GM18505 (cell line): ENCODE measurements at regions not wholly inside any gene's neighbourhood (a gene's known extent, or its start where the extent isn't known, plus 50 kb on each side); places are given as distances from the start of the nearest gene placed in this dataset.

ENCODE experiments used
- ATAC-seq: cut with Tn5 transposase; IDR thresholded peaks from one replicate; pipeline ENCODE4 v1.9.1; 2021; ENCODE audit not compliant: unreplicated experiment
- POLR2A ChIP-seq: IDR thresholded peaks from 4 replicates; pipeline ENCODE4 v1.6.1; 2011; ENCODE audit warnings: borderline replicate concordance; ENCODE audit not compliant: insufficient read depth, insufficient read length; ENCODE audit errors: extremely low read depth

- no peak for TF ChIP-seq POLR2A
- no peak for ATAC-seq
These were observed 92.9 kb upstream of the TLL1 start for GRCh38 chr4:165779950-165780670.

- TF ChIP-seq POLR2A: no peak
- ATAC-seq: no peak
These were observed 92.3 kb upstream of the TLL1 start for GRCh38 chr4:165780735-165781134.

GRCh38 chr4:165782623-165783022 lies 90.4 kb upstream of the TLL1 start:
- TF ChIP-seq POLR2A: no peak
- no peak for ATAC-seq

- no peak for ATAC-seq
- no peak for TF ChIP-seq POLR2A
These were observed 89.4 kb upstream of the TLL1 start for GRCh38 chr4:165783626-165784025.

- no peak for TF ChIP-seq POLR2A
- ATAC-seq: no peak
These were observed 88.4 kb upstream of the TLL1 start for GRCh38 chr4:165784672-165785071.

- ATAC-seq: no peak
- no peak for TF ChIP-seq POLR2A
These were observed 87.7 kb upstream of the TLL1 start for GRCh38 chr4:165785337-165785736.

- no peak for TF ChIP-seq POLR2A
- ATAC-seq: no peak
These were observed 85.3 kb upstream of the TLL1 start for GRCh38 chr4:165787516-165788274.

GRCh38 chr4:165788686-165789463 lies 84.2 kb upstream of the TLL1 start:
- ATAC-seq: no peak
- no peak for TF ChIP-seq POLR2A

- no peak for TF ChIP-seq POLR2A
- ATAC-seq: no peak
These were observed 79.8 kb upstream of the TLL1 start for GRCh38 chr4:165793236-165793635.

- TF ChIP-seq POLR2A: no peak
- no peak for ATAC-seq
These were observed 78.2 kb upstream of the TLL1 start for GRCh38 chr4:165794834-165795233.

GRCh38 chr4:165799384-165799815 lies 73.6 kb upstream of the TLL1 start:
- ATAC-seq: no peak
- no peak for TF ChIP-seq POLR2A

- no peak for TF ChIP-seq POLR2A
These were observed 70.6 kb upstream of the TLL1 start for GRCh38 chr4:165802452-165802851.

GRCh38 chr4:165803005-165803404 lies 70.0 kb upstream of the TLL1 start:
- no peak for ATAC-seq
- no peak for TF ChIP-seq POLR2A

More at GRCh38 chr4:165802452-165802851, 70.6 kb upstream of the TLL1 start:
- ATAC-seq: no peak
